ENCODE measurements at regions not wholly inside any gene's neighbourhood (a gene's known extent, or its start where the extent isn't known, plus 50 kb on each side); places are given as distances from the start of the nearest gene placed in this dataset.

DNA sequence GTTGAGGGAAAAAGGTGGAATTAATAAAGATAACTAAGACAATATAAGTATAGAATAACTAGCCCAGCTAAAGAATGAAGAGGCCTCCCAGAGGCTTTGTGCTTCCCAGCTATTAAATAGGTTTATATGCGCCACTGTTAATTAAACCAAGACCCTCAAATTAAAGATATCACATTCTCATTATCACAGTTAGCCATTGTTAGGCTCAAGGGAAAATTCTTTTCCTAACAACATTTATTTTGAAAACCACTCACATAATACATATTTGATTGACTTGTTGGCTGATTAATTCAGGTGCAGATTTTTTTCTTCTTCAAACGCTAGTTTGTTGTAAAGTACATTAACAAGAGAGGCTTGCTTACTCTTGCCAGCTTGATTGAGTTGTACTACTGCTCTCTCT is 216.8 kb upstream of the TRAM1L1 start:
- TF ChIP-seq, protein P1, sequence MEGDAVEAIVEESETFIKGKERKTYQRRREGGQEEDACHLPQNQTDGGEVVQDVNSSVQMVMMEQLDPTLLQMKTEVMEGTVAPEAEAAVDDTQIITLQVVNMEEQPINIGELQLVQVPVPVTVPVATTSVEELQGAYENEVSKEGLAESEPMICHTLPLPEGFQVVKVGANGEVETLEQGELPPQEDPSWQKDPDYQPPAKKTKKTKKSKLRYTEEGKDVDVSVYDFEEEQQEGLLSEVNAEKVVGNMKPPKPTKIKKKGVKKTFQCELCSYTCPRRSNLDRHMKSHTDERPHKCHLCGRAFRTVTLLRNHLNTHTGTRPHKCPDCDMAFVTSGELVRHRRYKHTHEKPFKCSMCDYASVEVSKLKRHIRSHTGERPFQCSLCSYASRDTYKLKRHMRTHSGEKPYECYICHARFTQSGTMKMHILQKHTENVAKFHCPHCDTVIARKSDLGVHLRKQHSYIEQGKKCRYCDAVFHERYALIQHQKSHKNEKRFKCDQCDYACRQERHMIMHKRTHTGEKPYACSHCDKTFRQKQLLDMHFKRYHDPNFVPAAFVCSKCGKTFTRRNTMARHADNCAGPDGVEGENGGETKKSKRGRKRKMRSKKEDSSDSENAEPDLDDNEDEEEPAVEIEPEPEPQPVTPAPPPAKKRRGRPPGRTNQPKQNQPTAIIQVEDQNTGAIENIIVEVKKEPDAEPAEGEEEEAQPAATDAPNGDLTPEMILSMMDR (IDR thresholded peaks at IDR 0.05; ENCODE audit: insufficient read depth, low read length) = no peak
- TF ChIP-seq, protein P2, sequence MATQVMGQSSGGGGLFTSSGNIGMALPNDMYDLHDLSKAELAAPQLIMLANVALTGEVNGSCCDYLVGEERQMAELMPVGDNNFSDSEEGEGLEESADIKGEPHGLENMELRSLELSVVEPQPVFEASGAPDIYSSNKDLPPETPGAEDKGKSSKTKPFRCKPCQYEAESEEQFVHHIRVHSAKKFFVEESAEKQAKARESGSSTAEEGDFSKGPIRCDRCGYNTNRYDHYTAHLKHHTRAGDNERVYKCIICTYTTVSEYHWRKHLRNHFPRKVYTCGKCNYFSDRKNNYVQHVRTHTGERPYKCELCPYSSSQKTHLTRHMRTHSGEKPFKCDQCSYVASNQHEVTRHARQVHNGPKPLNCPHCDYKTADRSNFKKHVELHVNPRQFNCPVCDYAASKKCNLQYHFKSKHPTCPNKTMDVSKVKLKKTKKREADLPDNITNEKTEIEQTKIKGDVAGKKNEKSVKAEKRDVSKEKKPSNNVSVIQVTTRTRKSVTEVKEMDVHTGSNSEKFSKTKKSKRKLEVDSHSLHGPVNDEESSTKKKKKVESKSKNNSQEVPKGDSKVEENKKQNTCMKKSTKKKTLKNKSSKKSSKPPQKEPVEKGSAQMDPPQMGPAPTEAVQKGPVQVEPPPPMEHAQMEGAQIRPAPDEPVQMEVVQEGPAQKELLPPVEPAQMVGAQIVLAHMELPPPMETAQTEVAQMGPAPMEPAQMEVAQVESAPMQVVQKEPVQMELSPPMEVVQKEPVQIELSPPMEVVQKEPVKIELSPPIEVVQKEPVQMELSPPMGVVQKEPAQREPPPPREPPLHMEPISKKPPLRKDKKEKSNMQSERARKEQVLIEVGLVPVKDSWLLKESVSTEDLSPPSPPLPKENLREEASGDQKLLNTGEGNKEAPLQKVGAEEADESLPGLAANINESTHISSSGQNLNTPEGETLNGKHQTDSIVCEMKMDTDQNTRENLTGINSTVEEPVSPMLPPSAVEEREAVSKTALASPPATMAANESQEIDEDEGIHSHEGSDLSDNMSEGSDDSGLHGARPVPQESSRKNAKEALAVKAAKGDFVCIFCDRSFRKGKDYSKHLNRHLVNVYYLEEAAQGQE (IDR thresholded peaks at IDR 0.05; ENCODE audit: insufficient replicate concordance, low read depth) = no peak
